ENCODE measurements at regions not wholly inside any gene's neighbourhood (a gene's known extent, or its start where the extent isn't known, plus 50 kb on each side); places are given as distances from the start of the nearest gene placed in this dataset.

DNA sequence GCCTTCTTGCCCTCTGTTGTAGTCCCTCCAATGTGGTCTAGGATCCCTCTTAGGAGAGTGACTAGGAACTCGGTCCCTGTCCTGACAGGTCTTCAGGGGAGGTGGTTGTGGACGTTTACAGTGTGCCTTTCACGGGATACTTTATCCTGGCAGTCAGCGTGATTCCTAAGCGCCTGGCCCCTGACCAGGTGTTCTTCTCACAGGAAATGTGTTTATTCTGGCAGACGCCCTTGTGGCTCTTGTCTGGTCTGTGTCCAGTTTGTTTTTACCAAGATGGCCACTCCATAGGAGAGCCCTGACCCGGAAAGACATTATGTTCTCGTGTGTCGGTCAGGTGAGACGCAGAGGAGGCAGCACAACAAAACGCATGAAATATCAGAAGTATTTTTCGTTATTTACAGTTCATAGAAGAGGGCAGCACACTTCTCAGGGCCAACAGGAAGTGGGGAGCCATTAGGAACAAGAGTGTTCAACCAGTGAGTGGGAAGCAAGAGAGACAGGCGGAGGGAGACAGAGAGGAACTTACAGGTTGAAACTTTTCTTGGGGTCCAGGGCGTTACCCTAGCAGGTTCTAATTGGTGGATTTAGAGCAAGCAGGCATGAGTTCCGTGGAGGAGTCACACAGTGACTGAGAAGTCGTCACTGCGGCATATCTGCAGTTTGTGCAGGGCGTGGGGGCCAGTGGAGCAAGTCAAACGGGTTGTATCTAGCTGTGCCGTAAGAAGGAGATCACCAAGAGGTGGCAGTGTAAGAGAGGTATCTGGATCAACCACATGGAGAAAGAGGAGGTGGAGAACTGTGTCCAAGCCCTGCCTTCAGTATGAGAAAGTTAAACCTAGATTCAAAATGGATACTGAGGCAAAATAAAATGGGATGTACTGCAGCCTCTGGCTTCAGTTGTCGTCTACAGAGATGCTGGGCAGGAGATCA lies 412.9 kb downstream of the ZSWIM6 start:
- DNase-seq: no peak

DNA sequence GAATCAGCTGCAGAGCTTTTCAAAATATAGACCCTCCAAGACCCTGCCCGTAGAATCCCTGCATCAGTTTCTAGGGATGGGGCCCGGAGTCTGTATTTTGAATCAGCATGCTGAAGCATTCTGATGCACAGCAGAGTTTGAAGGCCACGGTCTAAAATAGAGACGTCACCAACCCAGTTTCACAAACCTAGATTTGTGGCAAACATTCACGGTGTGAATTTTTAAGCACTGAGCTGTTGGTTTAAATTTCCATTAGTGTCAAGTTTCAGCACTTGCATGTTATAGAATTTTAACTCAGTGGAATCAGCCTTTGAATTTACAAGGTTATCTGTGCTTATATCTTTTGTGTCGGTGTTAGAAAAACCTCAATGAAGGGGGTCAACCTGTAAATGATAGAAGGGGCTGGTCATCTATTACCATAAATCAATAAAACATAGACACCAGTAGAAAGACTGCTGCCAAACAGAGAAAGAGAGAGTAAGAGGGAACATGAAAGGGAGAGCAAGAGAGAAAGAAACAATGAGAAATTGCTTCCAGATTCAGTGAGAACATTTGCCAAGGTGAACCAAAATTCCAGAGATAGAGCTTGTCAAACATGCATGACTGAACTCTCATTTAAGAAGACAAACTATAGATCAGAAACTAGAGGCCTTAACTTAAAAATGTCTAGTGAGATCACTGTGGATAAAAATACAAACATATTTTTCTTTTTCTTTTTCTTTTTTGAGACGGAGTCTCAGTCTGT lies 414.9 kb downstream of the ZSWIM6 start:
- DNase-seq: no peak

DNA sequence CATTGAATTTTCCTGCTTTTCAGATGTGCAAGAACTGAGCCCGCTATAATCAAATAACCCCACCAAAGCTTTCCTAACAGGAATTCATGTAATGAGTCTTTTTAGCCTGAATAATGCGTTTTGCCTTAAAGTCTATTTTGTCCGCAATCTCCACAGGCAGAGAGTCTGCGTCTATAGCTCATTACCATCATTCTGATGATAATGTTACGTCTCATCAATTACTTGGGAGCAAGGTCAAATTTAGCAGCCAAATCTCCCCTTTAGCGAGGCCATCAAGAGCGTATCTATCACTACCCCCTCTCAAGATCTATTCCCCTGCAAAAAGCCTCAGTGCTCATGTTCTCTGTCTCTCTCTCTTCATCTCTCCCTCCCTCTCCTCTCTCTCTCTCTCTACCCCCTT lies 416.1 kb downstream of the ZSWIM6 start:
- DNase-seq: no peak

DNA sequence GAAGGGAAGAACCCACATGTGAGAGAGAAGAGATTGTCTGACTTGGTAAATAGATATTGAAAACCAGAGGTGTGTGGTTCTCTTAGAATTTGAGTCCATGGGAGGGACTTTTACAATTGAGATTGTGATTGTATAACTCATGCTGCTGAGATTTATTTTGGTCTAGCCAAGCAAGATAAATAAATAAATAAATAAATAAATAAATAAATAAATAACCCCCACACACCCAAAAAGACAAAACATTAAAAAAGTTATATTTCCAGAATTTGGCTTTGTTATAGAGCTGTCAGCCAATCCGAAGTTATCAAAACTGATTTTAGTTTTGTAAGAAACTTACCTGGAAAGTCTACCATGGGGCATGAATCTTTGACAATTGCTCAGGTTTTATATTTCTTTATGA lies 416.6 kb downstream of the ZSWIM6 start:
- no peak for DNase-seq

DNA sequence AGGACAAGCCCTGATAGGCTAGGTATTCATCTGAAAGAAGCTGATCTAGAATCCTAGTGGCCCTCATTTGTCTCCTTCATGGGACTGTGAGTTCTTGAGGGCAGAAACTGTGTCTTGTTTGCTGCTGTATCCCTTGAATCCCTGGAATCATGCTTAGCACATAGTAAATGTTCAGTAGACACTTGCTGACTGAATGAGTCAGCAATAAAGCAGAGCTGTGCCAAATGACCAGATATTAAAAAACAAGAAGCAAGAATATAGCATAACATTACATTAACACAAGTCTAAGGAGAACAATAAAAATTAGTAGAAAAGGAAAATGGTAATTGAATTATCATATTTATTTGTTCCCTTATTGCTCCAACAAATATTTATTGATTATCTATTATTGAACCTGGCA lies 420.5 kb downstream of the ZSWIM6 start:
- no peak for DNase-seq

DNA sequence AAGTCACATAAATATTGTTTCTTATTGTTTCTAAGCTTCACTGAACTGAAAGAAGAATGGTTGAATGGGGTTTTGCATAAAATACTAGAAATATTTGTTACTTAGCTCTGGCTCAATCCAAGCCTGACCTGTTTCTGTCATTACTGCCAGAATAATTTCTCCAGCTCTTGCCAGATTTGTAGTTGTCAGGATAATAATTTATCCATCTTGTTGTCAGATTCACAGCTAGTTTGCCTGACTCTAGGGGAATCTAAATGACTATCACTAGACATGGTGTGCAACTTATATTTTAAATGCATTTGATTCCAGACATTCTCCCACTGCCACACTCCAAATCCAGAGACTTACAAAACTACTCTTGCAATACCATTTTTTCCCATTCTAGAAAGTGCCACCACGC lies 422.7 kb downstream of the ZSWIM6 start:
- DNase-seq: no peak

DNA sequence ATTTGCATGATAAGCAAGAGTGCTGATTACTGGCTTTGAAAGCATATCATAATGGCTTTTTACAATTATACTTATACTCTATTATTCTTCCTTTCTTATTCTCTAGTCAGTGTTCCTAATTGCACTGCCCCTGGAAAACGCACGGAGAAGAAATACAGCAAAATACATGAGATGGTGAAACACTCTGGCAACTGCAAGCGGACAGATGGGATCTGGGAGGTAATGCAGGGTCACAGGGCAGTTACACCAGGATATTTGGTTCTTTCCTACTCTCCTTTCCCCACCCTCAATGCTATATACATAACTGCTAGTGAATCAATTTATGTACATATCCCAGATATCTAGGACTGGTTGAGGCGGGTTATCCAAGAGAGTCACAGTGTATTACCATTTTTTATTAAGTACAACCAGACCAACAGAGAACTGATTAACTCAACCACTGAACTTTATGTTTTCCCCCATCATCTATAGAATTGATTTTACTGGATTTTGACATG lies 423.7 kb downstream of the ZSWIM6 start:
- DNase-seq: no peak

DNA sequence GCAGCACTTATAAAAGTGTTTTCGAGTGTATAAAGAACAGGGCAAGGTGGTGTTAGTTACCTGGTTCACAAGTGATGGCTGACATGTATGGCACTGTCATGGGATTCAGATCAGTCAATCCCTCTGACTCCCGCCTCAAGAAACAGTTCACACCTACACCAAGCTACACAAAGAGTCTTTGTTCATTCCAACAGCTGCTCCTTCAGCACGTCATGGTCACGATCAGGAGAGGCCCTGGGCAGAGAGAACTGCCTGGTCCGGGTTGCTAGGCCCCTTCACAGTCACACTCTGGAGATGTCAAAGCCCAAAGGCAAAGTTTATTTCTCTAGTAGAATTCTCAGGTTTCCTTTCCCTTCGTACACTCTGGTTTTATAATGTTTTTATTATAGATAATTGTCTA lies 426.7 kb downstream of the ZSWIM6 start:
- no peak for DNase-seq

DNA sequence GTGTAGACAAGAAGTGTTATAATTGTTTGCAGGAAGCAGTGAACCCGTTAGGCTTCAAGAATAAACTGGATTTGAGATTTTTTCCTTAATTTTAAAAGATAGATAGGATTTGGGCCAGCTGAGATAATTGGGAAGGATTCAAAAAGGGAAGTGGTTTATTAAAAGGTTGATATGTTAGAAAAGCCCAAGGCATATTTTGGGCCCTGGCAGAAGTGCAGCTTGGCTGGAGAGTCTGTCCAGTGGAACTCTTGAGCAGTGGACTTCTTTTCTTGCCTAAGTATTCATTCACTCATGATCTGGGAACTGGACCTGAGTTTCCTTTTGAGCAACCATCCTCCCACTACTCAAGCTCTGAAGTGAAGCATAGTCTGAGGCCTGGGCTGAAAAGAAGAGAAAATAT lies 433.4 kb downstream of the ZSWIM6 start:
- DNase-seq: no peak

DNA sequence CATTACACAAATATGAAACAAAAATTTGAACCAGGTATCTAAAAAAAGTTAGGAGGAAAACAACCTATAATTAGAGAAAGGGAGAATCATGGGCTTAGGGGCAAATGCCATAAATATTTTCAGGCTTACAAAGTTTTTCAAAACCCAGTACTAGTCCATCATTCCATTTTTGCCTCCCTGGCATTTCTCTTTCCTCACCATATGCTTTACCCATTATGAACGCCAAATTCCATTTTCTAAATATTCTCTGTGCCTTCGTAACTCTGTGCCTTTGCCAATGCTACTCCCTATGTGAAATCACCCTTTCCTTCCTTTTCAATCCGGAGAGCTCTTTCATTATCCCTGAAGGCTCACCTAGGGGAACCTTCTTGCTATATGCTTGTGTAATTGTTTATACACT lies 434.1 kb downstream of the ZSWIM6 start:
- no peak for DNase-seq

DNA sequence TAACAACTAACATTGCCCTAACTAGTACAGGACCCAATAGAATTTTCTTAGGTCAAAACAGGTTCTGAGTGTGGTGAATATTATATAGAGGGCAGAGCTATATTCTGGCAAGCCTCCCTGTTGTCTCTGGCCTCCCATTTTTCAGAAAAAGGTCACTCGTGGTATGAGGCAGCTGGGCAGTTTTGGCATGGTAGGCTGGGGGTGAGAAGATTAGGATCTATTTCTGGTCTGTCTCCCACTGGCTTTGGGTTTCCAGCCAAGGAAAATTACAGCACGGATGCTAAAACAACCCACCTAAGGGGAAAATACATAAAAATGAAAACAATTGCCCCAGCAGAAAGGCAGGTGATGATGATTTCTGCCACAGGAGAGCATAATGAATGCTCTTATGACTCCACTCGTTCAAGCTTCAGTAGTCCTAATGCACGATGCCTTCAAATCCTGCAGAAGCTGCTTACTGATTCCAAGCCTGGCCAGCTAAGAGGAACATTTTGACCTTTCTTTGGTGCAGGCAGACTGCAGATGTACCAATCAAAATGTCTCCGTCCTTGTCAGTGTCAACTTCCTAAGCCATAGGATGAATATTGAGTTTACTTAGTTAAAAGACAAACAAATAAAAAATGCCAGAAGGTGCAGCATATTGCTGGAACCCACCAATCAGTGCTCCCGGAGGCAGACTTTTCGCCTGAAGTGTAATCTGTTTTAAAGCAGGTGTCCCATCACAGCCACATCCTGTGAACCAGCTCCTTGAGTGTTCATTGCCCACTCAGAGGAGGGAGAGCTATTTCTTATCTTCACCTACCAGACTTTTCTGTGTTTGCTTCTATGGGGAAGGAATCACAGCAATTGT lies 435.4 kb downstream of the ZSWIM6 start:
- DNase-seq: no peak

DNA sequence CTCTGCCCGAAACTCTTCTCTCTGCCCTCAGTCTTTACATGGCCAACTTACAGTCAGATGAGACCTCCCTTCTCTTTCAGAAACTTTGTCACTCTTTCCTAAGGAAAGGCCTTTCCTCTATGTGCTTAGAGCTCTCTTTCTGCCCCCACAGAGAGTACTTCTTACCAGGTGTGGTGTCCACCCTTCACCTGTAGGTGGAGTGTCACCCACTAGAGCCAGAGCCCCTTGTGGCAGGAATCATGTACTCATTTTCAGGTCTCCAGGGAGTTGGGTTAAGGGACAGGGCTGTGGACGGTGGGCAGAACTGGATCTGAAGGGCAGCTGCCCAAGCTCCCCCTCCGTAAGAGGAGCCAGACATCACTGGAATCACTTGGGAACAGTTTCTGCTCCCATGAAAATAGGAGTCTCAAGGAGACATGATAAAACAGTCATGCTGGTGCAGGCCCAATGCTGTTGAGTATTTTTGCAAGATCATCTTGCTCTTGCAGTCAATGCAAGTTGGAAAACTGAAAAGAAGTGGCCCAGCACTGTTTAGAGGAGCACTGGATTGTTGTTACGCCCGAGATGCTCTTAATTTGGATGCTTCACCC lies 436.7 kb downstream of the ZSWIM6 start:
- DNase-seq: no peak

DNA sequence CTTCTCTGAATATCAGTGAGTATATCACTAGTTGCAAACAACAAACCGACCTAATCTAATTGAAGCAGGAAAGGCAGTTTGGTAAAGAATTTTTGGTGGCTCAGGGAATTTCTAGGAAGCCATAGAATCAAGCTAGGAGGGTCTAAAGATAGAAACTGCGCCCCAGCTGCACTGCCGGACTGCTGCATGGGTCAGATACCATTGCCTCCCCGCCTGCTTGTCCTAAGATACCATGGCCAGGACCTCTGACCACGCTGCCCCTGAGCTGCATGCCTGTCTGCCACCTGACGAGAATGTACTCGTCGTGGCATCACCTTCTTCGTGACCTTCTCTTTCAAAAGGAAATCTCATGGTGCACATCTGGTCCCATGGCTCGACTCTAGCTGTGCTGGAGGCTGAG lies 439.0 kb downstream of the ZSWIM6 start:
- DNase-seq: no peak

DNA sequence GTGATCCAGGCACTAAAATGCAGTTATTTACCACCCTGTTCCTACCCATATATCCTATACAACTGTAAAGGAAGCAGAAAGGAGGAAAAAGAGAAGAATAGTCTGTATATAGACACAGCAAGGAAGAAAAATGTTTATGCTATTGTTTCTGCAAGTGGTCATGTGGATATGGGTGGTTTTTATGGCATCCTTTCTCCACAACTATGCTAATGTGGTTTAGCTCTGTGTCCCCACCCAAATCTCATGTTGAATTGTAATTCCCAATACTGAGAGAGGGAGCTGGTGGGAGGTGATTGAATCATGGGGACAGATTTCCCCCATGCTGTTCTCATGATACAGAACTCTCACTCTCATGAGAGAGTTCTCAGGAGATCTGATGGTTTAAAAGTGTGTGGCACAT lies 439.8 kb downstream of the ZSWIM6 start:
- DNase-seq: no peak

DNA sequence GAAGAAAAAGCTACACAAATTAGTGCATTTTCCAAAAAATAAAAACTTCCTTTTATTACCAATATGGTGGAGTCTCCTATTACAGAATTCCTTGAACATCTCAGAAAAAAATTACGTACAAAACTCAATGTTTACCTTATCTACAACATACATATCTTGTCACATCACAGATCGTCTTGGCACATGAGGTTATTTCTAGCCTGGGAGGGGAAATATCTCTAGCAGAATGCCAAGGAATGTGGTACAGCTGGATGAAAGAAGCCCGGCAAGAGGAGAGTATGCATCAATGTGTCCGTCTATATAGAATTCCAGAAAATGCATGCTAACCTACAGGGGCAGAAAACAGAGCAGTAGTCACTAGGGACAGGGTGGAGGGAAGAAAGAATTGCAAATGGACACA lies 443.8 kb downstream of the ZSWIM6 start:
- DNase-seq: no peak

DNA sequence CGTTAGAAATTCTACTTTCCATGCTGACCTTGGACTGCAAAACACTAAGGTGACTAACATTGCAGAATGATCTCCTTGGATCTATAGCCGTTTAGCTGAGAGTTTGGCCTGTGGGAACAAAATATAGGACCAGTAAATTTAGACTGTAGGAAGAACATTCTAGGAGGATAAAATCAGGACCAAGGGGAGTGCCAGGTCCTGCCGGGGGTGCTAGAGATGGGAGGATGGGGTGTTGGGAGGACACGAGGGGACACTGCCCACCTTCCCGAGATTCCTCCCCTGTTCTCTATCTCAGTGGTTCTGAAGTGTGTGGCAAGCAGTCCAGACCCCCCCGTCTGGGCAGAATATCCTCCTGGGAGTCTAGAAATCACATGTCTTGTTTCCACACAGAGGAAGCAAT lies 445.2 kb downstream of the ZSWIM6 start:
- DNase-seq: no peak

DNA sequence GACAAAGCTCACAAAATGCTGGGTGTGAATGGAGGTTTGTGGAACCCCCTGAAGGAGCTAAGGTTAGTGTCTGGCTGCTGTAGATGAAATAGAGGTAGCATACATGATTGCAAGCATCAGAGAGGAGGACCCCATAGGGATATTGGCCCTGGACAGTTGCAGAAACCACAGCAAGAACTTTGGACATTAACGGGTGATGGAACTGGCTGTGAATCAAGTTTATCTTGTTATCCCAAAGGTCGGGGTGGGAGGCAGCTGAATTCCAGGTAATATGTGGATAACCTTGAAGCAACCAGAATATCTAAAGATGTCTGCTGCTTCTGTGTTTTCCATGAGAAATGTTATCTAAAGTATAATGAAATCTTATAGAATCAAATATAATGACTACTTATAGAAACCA lies 447.7 kb downstream of the ZSWIM6 start:
- no peak for DNase-seq

DNA sequence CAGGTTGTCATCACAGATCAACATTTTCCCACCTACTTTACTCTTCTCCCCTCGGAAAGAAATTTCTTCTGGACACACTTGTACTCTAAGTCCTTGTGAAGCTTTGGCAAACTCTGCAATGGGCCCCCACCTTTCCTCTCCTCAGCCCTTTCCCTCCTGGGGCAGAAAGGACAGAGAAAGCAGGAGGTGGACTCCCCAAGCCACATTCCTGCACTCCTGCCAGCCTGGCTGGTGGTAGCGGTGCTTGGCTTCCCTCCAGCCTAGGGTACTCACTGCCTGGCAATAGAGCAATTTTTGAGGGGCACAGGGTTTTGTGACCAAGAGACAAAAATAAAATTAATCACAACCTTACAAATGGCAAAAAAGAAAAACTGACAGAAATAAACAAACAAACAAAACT lies 451.4 kb downstream of the ZSWIM6 start:
- DNase-seq: no peak

DNA sequence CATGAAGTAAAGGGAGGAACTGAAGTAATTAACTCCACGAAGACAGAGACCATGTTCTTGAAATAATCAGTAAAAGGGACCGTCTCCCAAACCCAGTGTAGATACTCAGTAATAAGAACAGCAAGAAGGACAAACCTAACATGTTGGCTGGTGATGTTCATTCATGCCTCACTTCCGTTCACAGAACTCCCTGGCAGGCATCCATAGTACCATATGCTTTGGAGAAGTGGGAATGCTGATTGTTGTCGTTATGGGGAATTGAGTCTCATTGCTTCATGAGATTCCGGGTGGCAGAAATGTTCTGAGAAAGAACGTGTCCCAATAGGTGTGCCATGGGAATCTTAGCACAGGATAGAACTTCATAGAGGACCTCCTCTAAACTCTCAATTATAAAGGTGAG lies 452.3 kb downstream of the ZSWIM6 start:
- DNase-seq: no peak

DNA sequence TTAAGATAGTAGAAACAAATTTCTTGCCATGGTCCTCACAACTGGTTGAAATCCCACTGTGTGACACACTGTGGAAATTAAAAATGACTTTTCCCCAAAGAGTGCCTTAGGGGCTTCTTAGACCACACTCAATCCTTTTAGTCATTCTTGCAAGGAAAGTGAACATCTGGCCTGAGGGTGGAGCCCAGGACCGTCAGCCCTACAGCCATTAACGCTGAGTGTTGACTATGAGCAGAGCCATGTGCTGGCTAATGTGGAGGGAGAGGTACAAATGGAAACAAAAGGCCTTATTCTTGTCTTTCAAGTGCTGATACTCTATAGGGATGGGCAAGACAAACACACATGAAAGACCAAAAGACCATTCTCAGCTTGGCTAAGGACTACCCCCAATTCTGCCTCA lies 456.5 kb downstream of the ZSWIM6 start:
- DNase-seq: no peak

DNA sequence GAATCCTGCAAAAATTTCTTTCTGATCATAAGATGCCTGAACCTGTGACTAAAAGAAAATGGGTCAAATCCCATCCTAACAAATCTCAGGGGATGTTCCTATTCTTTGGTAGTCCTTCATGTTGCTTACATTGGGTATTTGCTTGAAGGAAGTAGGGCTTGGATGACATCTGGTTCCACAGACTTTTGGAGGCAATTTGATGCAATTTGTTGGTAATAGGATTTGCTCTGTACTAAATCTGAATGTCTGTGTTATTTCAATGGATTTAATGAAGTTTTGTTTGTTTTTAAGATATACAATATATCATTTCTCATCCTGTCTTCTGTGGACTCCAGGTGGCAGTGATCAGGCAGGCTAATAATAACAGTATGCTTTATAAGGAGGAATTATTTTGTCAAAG lies 457.9 kb downstream of the ZSWIM6 start:
- DNase-seq: no peak

DNA sequence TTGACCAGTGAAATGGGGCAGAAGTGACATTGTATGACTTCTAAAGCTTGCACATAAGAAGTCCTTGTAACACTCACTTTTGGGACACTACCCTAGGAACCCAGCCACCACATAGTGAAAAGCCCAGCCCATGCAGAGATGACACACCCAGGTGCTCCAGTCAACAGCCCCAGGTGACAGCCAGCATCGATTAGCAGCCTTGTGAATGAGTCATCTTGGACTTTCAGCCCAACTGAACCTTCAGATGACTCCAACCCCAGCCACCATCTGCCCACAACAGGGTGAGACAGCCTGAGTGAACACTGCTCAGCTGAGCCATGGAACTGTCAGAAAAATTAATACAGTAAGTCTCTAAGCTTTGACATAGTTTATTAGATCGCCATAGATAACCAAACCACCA lies 458.6 kb downstream of the ZSWIM6 start:
- no peak for DNase-seq

DNA sequence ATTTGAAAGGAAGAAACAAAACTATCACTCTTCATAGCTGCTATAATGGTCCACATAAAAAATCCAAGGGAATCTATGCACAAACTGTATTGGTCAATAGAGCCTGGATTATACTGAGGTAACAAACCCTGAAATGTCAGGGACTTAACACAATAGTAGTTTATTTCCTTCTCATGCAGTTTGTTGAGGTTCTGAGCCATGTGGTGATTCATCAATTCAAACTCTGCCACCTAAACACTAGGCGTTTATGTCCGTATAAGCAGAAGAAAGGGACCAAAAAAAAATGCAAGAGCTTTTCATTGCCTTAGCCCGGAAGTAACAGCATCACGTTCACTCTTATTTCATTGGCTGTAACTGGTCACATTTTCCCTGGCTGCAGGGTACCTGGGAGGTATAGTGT lies 464.7 kb downstream of the ZSWIM6 start:
- no peak for DNase-seq
